Heart right ventricle (tissue), 16 donors: ENCODE measurements at regions not wholly inside any gene's neighbourhood (a gene's known extent, or its start where the extent isn't known, plus 50 kb on each side); places are given as distances from the start of the nearest gene placed in this dataset.

Source experiments
- ATAC-seq, 8 donors: fragments of 200-7000 bp; cut with Tn5 transposase; one replicate each; pipeline ENCODE4 v1.9.1; 2020; ENCODE audit warnings: mild to moderate bottlenecking in 8 of 8, moderate library complexity in 8 of 8, moderate number of reproducible peaks in 1 of 8
- DNase-seq, 2 donors: peaks; one replicate each; pipeline ENCODE4 v3.0.0-alpha.2; 2020
- H3K27ac ChIP-seq, 10 donors: fragments of 200-600 bp; sonication (generic) in 2 of 10; one replicate each; pipeline versions ENCODE4 v1.5.0 to v1.8.0; 2020 to 2022; ENCODE audit warnings: mild to moderate bottlenecking in 3 of 10
- H3K27me3 ChIP-seq, 7 donors: fragments of 200-600 bp; one replicate each; pipeline ENCODE4 v1.8.0; 2021 to 2022; ENCODE audit warnings: mild to moderate bottlenecking in 2 of 7
- H3K36me3 ChIP-seq, 9 donors: fragments of 200-600 bp; sonication (generic) in 1 of 9; one replicate each; pipeline versions ENCODE4 v1.5.0 to v1.8.0; 2020 to 2022; ENCODE audit warnings: mild to moderate bottlenecking in 2 of 9
- H3K4me1 ChIP-seq, 9 donors: fragments of 200-600 bp; sonication (generic) in 1 of 9; one replicate each; pipeline versions ENCODE4 v1.5.0 to v1.8.0; 2020 to 2022; ENCODE audit warnings: mild to moderate bottlenecking in 4 of 9
- H3K4me3 ChIP-seq, 10 donors: fragments of 200-600 bp; sonication (generic) in 2 of 10; one replicate each; pipeline versions ENCODE4 v1.5.0 to v1.8.0; 2020 to 2022; ENCODE audit warnings: mild to moderate bottlenecking in 7 of 10, moderate library complexity in 2 of 10
- H3K9me3 ChIP-seq, 11 donors: fragments of 200-600 bp in 10 of 11; sonication (generic) in 2 of 11; one replicate each; pipeline versions ENCODE4 v1.5.0 to v1.8.0; 2013 to 2022; ENCODE audit warnings: mild to moderate bottlenecking in 2 of 11, control low read depth in 1 of 11, moderate library complexity in 1 of 11
- CTCF ChIP-seq, 9 donors: fragments of 200-600 bp; sonication (generic) in 2 of 9; IDR thresholded peaks; one replicate each; pipeline versions ENCODE4 v1.5.0 to v1.8.0; 2021 to 2022; ENCODE audit warnings: antibody characterized with exemption in 9 of 9, mild to moderate bottlenecking in 5 of 9, moderate library complexity in 1 of 9
- WGBS, 2 donors: extraction: QIAGEN DNeasy Blood & Tissue Kit; methylation state at CpG; one replicate each; pipeline ENCODE4 v1.1.7; 2013; ENCODE audit warnings: inconsistent platforms in 1 of 2; 5-methylcytosine and 5-hydroxymethylcytosine counted together
- intact Hi-C, 10 donors: fragments of 100-400 bp; cut with DNase I; formaldehyde crosslinking; loops; one replicate each; pipeline versions ENCODE4 v1.11.1 to v1.14.2; 2022
- donor health status: Arrhythmogenic right ventricular cardiomyopathy.
- donor health status: ischemic (EF 13 %, LVEDD 7.1; RV severe dilation, severe dysfunction).
- donor health status: healthy with polysubstance abuse.
- donor health status: DM: no; HTN: yes; CAD: no.
- donor health status: DM: no; HTN: no; CAD: no.
- donor health status: ischemic (EF 25% LVEDD 6.9; RV normal size, moderate dysfunction).
- donor health status: ischemic (EF 25% LVEDD 5.7; RV mildly dilated, moderate dysfunction).
- donor health status: healthy.
- donor health status: DM: yes; HTN: yes; CAD: no.
- donor health status: Ischemic cardiomyopathy.
- donor health status: ischemic (EF 35%, LVEDD 5.7; RV mildly dilated, moderate dysfunction).
- donor health status: nonischemic (EF 11% LVEDD 7.7; RV severe dilation, severe dysfunction).
- donor health status: DM: yes; HTN: yes; CAD: no.
- donor health status: PGD.
- donor health status: ischemic (EF 29% LVEDD 5.4; RV normal size, mild dysfunction).
- donor health status: nonischemic (EF 23%, LVEDD 6.1; RV moderate dilation, normal function).

- no peak overlapping the region for H3K4me3 ChIP-seq
- no peak overlapping the region for H3K27ac ChIP-seq
- H3K27me3 ChIP-seq: peaks cover 0 to 11% (median 0%) of the 10 kb centered on the region in 7 donors
- DNase-seq: no peak
- no peaks in the 10 kb centered on the region for H3K4me1 ChIP-seq
- ATAC-seq: no peak
- TF ChIP-seq CTCF (IDR thresholded peaks at IDR 0.05): no peak
- intact Hi-C loops: no loop called here
- no peaks in the 10 kb centered on the region for H3K9me3 ChIP-seq
- no peaks in the 10 kb centered on the region for H3K36me3 ChIP-seq
- 81 to 85% methylated on average over 7 of the region's 7 CpGs for WGBS, 2 donors
Measured at GRCh38 chr9:1946526-1947283, 68.4 kb upstream of the SMARCA2 start.

- no peak for ATAC-seq
- Histone ChIP-seq H3K4me1 (no peaks in the 10 kb centered on the region), H3K36me3 (no peaks in the 10 kb centered on the region), H3K4me3 (no peak overlapping the region), H3K9me3 (no peaks in the 10 kb centered on the region), H3K27me3 (peaks cover 0 to 11% (median 0%) of the 10 kb centered on the region in 7 donors), H3K27ac (no peak overlapping the region)
- intact Hi-C loops: no loop called here
- 72 to 73% methylated on average over 4 of the region's 4 CpGs for WGBS, 2 donors
- DNase-seq: no peak
- TF ChIP-seq CTCF (IDR thresholded peaks at IDR 0.05): no peak
Measured at GRCh38 chr9:1947438-1947837, 67.7 kb upstream of the SMARCA2 start.

DNA sequence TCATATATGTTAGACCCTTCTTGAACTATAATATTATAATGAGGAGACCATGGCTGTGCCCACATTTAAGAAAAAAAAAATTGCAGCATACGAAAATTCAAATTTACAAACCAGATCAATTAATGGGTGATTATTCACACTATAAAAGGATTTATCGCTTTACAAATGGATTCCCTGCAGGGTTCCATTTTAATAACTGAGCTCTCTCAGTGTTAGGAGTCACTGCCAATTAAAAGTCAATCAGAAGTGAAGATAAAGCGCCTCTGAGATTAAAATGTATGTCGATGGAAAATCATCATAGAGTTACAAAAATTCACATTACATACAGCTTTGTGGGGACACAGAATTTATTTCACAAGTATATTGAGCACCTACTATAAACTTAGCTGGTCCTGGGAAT is 66.6 kb upstream of the SMARCA2 start:
- no peak overlapping the region for H3K4me3 ChIP-seq
- H3K36me3 ChIP-seq: no peaks in the 10 kb centered on the region
- no peaks in the 10 kb centered on the region for H3K9me3 ChIP-seq
- DNase-seq (no peak), ATAC-seq (no peak)
- intact Hi-C loops: no loop called here
- no peak for TF ChIP-seq CTCF (IDR thresholded peaks at IDR 0.05)
- peaks cover 0 to 11% (median 0%) of the 10 kb centered on the region in 7 donors for H3K27me3 ChIP-seq
- no peaks in the 10 kb centered on the region for H3K4me1 ChIP-seq
- WGBS, 2 donors: 84 to 89% methylated on average over 4 of the region's 4 CpGs
- H3K27ac ChIP-seq: no peak overlapping the region

GRCh38 chr9:1951446-1951845 is 63.7 kb upstream of the SMARCA2 start:
- no peak overlapping the region for H3K4me3 ChIP-seq
- H3K27ac ChIP-seq: no peak overlapping the region
- TF ChIP-seq CTCF (IDR thresholded peaks at IDR 0.05): no peak
- intact Hi-C loops: no loop called here
- DNase-seq (no peak), ATAC-seq (no peak)
- H3K9me3 ChIP-seq: no peaks in the 10 kb centered on the region
- H3K36me3 ChIP-seq: no peaks in the 10 kb centered on the region
- peaks cover 0 to 5% (median 0%) of the 10 kb centered on the region in 7 donors for H3K27me3 ChIP-seq
- WGBS, 2 donors: 84 to 92% methylated on average over 2 of the region's 2 CpGs
- H3K4me1 ChIP-seq: no peaks in the 10 kb centered on the region
